H9 (cell line): ENCODE measurements at regions not wholly inside any gene's neighbourhood (a gene's known extent, or its start where the extent isn't known, plus 50 kb on each side); places are given as distances from the start of the nearest gene placed in this dataset.

Source experiments
- DNase-seq: peaks from one replicate; pipeline ENCODE4 v3.0.0-alpha.2; 2017
- H2AFZ ChIP-seq: one replicate; pipeline ENCODE4 v1.6.1; 2013; ENCODE audit warnings: mild to moderate bottlenecking, low read length, control low read depth, moderate library complexity
- H2AK5ac ChIP-seq: 2 replicates; pipeline ENCODE4 v1.6.1; 2013; ENCODE audit warnings: low read length, control low read depth, mixed read lengths; ENCODE audit not compliant: insufficient read length
- H2BK120ac ChIP-seq: one replicate; pipeline ENCODE4 v1.6.1; 2013; ENCODE audit warnings: low read depth, mild to moderate bottlenecking, low read length, control low read depth, inconsistent platforms; ENCODE audit not compliant: poor library complexity, severe bottlenecking
- H2BK12ac ChIP-seq: 2 replicates; pipeline ENCODE4 v1.6.1; 2013; ENCODE audit warnings: low read length, control low read depth, mixed read lengths, low read depth; ENCODE audit not compliant: insufficient read length
- H2BK15ac ChIP-seq: 2 replicates; pipeline ENCODE4 v1.6.1; 2013; ENCODE audit warnings: low read depth, low read length, control low read depth
- H2BK20ac ChIP-seq: one replicate; pipeline ENCODE4 v1.6.1; 2013; ENCODE audit warnings: low read depth, mild to moderate bottlenecking, low read length, control low read depth, inconsistent platforms; ENCODE audit not compliant: poor library complexity, severe bottlenecking
- H2BK5ac ChIP-seq: 2 replicates; pipeline ENCODE4 v1.6.1; 2013; ENCODE audit warnings: low read length, control low read depth, mixed read lengths; ENCODE audit not compliant: insufficient read length
- H3K14ac ChIP-seq: 2 replicates; pipeline ENCODE4 v1.6.1; 2013; ENCODE audit warnings: low read length, control low read depth; ENCODE audit not compliant: insufficient read depth
- H3K18ac ChIP-seq: 2 replicates; pipeline ENCODE4 v1.6.1; 2013; ENCODE audit warnings: low read depth, mild to moderate bottlenecking, mixed read lengths, low read length, control low read depth; ENCODE audit not compliant: insufficient read length
- H3K23ac ChIP-seq: 2 replicates; pipeline ENCODE4 v1.6.1; 2013; ENCODE audit warnings: low read length, control low read depth, mixed read lengths, low read depth; ENCODE audit not compliant: insufficient read length
- H3K23me2 ChIP-seq: 2 replicates; pipeline ENCODE4 v1.6.1; 2013; ENCODE audit warnings: low read depth, mild to moderate bottlenecking, mixed read lengths, low read length, control low read depth; ENCODE audit not compliant: insufficient read length, poor library complexity, severe bottlenecking
- H3K27ac ChIP-seq: 2 replicates; pipeline ENCODE4 v1.5.1; 2013; ENCODE audit warnings: low read length, control low read depth, mixed read lengths, low read depth; ENCODE audit not compliant: insufficient read length
- H3K27me3 ChIP-seq: 2 replicates; pipeline ENCODE4 v1.6.1; 2013; ENCODE audit warnings: low read length, control low read depth, inconsistent platforms; ENCODE audit not compliant: insufficient read depth
- H3K4ac ChIP-seq: 2 replicates; pipeline ENCODE4 v1.6.1; 2013; ENCODE audit warnings: low read depth, mild to moderate bottlenecking, control low read depth, inconsistent platforms, low read length, moderate library complexity
- H3K4me1 ChIP-seq: 2 replicates; pipeline ENCODE4 v1.6.1; 2013; ENCODE audit warnings: low read length, control low read depth, inconsistent platforms; ENCODE audit not compliant: insufficient read depth
- H3K4me2 ChIP-seq: 2 replicates; pipeline ENCODE4 v1.6.1; 2013; ENCODE audit warnings: low read length, control low read depth, mixed read lengths; ENCODE audit not compliant: insufficient read length, insufficient read depth
- H3K56ac ChIP-seq: 2 replicates; pipeline ENCODE4 v1.6.1; 2013; ENCODE audit warnings: low read depth, mild to moderate bottlenecking, mixed read lengths, low read length, control low read depth; ENCODE audit not compliant: insufficient read length
- H3K79me1 ChIP-seq: 2 replicates; pipeline ENCODE4 v1.6.1; 2013; ENCODE audit warnings: low read depth, mild to moderate bottlenecking, moderate library complexity, low read length, control low read depth, inconsistent platforms; ENCODE audit not compliant: insufficient read depth, poor library complexity, severe bottlenecking
- H3K79me2 ChIP-seq: 2 replicates; pipeline ENCODE4 v1.6.1; 2013; ENCODE audit warnings: low read length, control low read depth, inconsistent platforms; ENCODE audit not compliant: insufficient read depth
- H3K9ac ChIP-seq: 2 replicates; pipeline ENCODE4 v1.6.1; 2013; ENCODE audit warnings: low read length, control low read depth, mixed read lengths; ENCODE audit not compliant: insufficient read length; ENCODE audit errors: extremely low read depth
- H3K9me3 ChIP-seq: one replicate; pipeline ENCODE4 v1.6.1; 2013; ENCODE audit warnings: low read depth, low read length, inconsistent platforms; ENCODE audit not compliant: control insufficient read depth
- H3T11ph ChIP-seq: one replicate; pipeline ENCODE4 v1.6.1; 2013; ENCODE audit warnings: mild to moderate bottlenecking, low read length, control low read depth, inconsistent platforms
- H4K20me1 ChIP-seq: one replicate; pipeline ENCODE4 v1.6.1; 2013; ENCODE audit not compliant: control insufficient read depth, insufficient read length, insufficient read depth
- H4K5ac ChIP-seq: 2 replicates; pipeline ENCODE4 v1.6.1; 2013; ENCODE audit warnings: low read depth, mild to moderate bottlenecking, mixed read lengths, low read length, control low read depth; ENCODE audit not compliant: insufficient read length
- H4K8ac ChIP-seq: replicated peaks from 2 replicates; pipeline ENCODE4 v1.6.1; 2013; ENCODE audit warnings: low read length, control low read depth, mixed read lengths, low read depth; ENCODE audit not compliant: insufficient read length
- H4K91ac ChIP-seq: 2 replicates; pipeline ENCODE4 v1.6.1; 2013; ENCODE audit warnings: low read depth, mild to moderate bottlenecking, moderate library complexity, mixed read lengths, low read length, control low read depth; ENCODE audit not compliant: insufficient read length
- H3K27ac Mint-ChIP-seq, 3 experiments: 2 replicates in 2 of 3; 3 replicates in 1 of 3; pipeline ENCODE4 v1.8.0; 2020 to 2021; ENCODE audit warnings: mixed read lengths in 3 of 3, mild to moderate bottlenecking in 1 of 3, moderate library complexity in 1 of 3
- H3K27me3 Mint-ChIP-seq: 2 replicates; pipeline ENCODE4 v1.8.0; 2021; ENCODE audit warnings: low read depth, mild to moderate bottlenecking, moderate library complexity, mixed read lengths
- H3K36me3 Mint-ChIP-seq, 3 experiments: 2 replicates in 2 of 3; 3 replicates in 1 of 3; pipeline ENCODE4 v1.8.0; 2020 to 2021; ENCODE audit warnings: low read depth in 3 of 3, mixed read lengths in 3 of 3; ENCODE audit not compliant: insufficient read depth in 1 of 3
- H3K4me1 Mint-ChIP-seq, 2 experiments: 2 replicates each; pipeline ENCODE4 v1.8.0; 2020; ENCODE audit warnings: mixed read lengths in 2 of 2
- H3K4me3 Mint-ChIP-seq, 2 experiments: 2 replicates in 1 of 2; 3 replicates in 1 of 2; pipeline ENCODE4 v1.8.0; 2020 to 2021; ENCODE audit warnings: mild to moderate bottlenecking in 2 of 2, mixed read lengths in 2 of 2, moderate library complexity in 1 of 2
- H3K9me3 Mint-ChIP-seq, 2 experiments: 2 replicates in 1 of 2; 3 replicates in 1 of 2; pipeline ENCODE4 v1.8.0; 2020; ENCODE audit warnings: mild to moderate bottlenecking in 2 of 2, mixed read lengths in 2 of 2, moderate library complexity in 1 of 2
- CTCF ChIP-seq: fragments of 200-600 bp; sonication (generic); conservative IDR thresholded peaks from 3 replicates; pipeline ENCODE4 v1.8.0; 2021; ENCODE audit warnings: antibody characterized with exemption, mild to moderate bottlenecking
- WGBS: extraction: QIAGEN DNeasy Blood & Tissue Kit; methylation state at CpG from one replicate; pipeline ENCODE4 v1.1.7; 2013; ENCODE audit warnings: missing lambda C conversion rate, low lambda C conversion rate, mixed read lengths; ENCODE audit not compliant: insufficient read length; ENCODE audit errors: extremely low coverage; 5-methylcytosine and 5-hydroxymethylcytosine counted together

- Mint-ChIP-seq H3K36me3 (no peaks in the 10 kb centered on the region), H3K4me1 (peaks cover 0 to 3% of the 10 kb centered on the region in 2 experiments; a peak in 2 of 4 replicates), H3K27me3 (peaks cover 3% of the 10 kb centered on the region; the same call in 1 of the 2 replicates), H3K9me3 (no peaks in the 10 kb centered on the region), H3K4me3 (no peak overlapping the region), H3K27ac (no peak overlapping the region)
- no CpG with 5 or more reads among the region's 3 CpGs for WGBS
- Histone ChIP-seq H3K79me1 (no peaks in the 10 kb centered on the region), H3K4ac (no peak overlapping the region), H3K23me2 (no peaks in the 10 kb centered on the region), H2BK12ac (no peak overlapping the region), H3K79me2 (no peaks in the 10 kb centered on the region), H2BK5ac (no peak overlapping the region), H4K20me1 (no peaks in the 10 kb centered on the region), H4K5ac (no peak overlapping the region), H3K4me2 (no peak overlapping the region), H3K14ac (no peak overlapping the region), H3K23ac (no peak overlapping the region), H3T11ph (no peak overlapping the region), H3K18ac (no peak overlapping the region), H3K4me1 (no peaks in the 10 kb centered on the region), H2BK15ac (no peak overlapping the region), H2AK5ac (no peak overlapping the region), H2BK120ac (no peak overlapping the region), H3K27me3 (no peaks in the 10 kb centered on the region), H4K91ac (no peak overlapping the region), H3K56ac (no peak overlapping the region), H2AFZ (no peak overlapping the region), H3K9ac (no peak overlapping the region), H2BK20ac (no peak overlapping the region), H3K9me3 (no peaks in the 10 kb centered on the region), H4K8ac (no peak overlapping the region), H3K27ac (no peak overlapping the region)
- DNase-seq = no peak
- no peak for TF ChIP-seq CTCF
Observed at GRCh38 chr10:76675561-76675950, 962.1 kb downstream of the KCNMA1 start.
